K562 (cell line): ENCODE measurements at regions not wholly inside any gene's neighbourhood (a gene's known extent, or its start where the extent isn't known, plus 50 kb on each side); places are given as distances from the start of the nearest gene placed in this dataset.

Source experiments
- ATAC-seq: fragments of 200-7000 bp; cut with Tn5 transposase; 3 replicates; pipeline ENCODE4 v1.9.1; 2020; ENCODE audit warnings: moderate library complexity
- BruUV-seq: library from RNA; stranded (reverse); fragments of 400-500 nt; replicated peaks from 2 replicates; lab custom pipeline; 2021; lab: Mats Ljungman, UMichigan
- CTCF ChIA-PET: fragments of 300-600 bp; formaldehyde crosslinking; extraction: SDS; loops from one replicate; lab custom pipeline; 2021; ENCODE audit warnings: low intra/inter-chr PET ratio; lab: Yijun Ruan, JAX
- POLR2A ChIA-PET: fragments of 300-600, 350-650 bp; sonication (Branson Sonifier 250); formaldehyde crosslinking; extraction: SDS; loops from one replicate; lab custom pipeline; 2021; ENCODE audit warnings: antibody characterized with exemption, inconsistent platforms; lab: Yijun Ruan, JAX
- DNase-seq, 4 experiments: peaks; one replicate each; pipeline versions ENCODE4 v3.0.0 to v3.0.0-alpha.2; 2011 to 2018; ENCODE audit warnings: low spot score in 3 of 4, mixed read lengths in 3 of 4; ENCODE audit errors: extremely low read depth in 1 of 4
- FAIRE-seq: peaks from 2 replicates; lab custom pipeline; 2011; peaks lifted over from hg19 to GRCh38; lab: Jason Lieb, UNC
- H2AFZ ChIP-seq: 2 replicates; pipeline ENCODE4 v1.6.0; 2011; ENCODE audit warnings: low read depth, low read length, control low read depth, inconsistent platforms
- H3K27ac ChIP-seq: fragments of 200-600 bp; 3 replicates; pipeline ENCODE4 v1.8.0; 2011; ENCODE audit warnings: low read depth, mild to moderate bottlenecking, control low read depth, inconsistent platforms, low read length, moderate library complexity, mixed read lengths; ENCODE audit errors: extremely low read depth
- H3K27me3 ChIP-seq, 2 experiments: fragments of 300-600 bp in 1 of 2; 2 replicates in 1 of 2; 3 replicates in 1 of 2; pipeline versions ENCODE4 v1.6.0 to v1.8.0; 2011; ENCODE audit warnings: inconsistent platforms in 2 of 2, low read length in 2 of 2, mild to moderate bottlenecking in 1 of 2, mixed read lengths in 1 of 2, moderate library complexity in 1 of 2; ENCODE audit not compliant: control insufficient read depth in 2 of 2, insufficient read depth in 2 of 2
- H3K36me3 ChIP-seq: fragments of 300-600 bp; 3 replicates; pipeline ENCODE4 v1.8.0; 2011; ENCODE audit warnings: mild to moderate bottlenecking, low read length, inconsistent platforms; ENCODE audit not compliant: control insufficient read depth, insufficient read depth
- H3K4me1 ChIP-seq, 2 experiments: fragments of 200-600 bp in 1 of 2; replicated peaks in 1 of 2; 2 replicates in 1 of 2; 3 replicates in 1 of 2; pipeline versions ENCODE4 v1.5.1 to v1.8.0; 2011; ENCODE audit warnings: inconsistent platforms in 2 of 2, low read length in 2 of 2, mild to moderate bottlenecking in 1 of 2, mixed read lengths in 1 of 2, moderate library complexity in 1 of 2; ENCODE audit not compliant: control insufficient read depth in 2 of 2, insufficient read depth in 2 of 2
- H3K4me2 ChIP-seq: 2 replicates; pipeline ENCODE4 v1.6.1; 2011; ENCODE audit warnings: low read length, control low read depth, inconsistent platforms, mixed read lengths; ENCODE audit not compliant: insufficient read depth
- H3K4me3 ChIP-seq: fragments of 200-600 bp; sonication (generic), shearing (Covaris generic); 2 replicates; pipeline ENCODE4 v1.5.1; 2016; ENCODE audit warnings: control low read depth, inconsistent platforms
- H3K79me2 ChIP-seq: fragments of 200-600 bp; 3 replicates; pipeline ENCODE4 v1.8.0; 2011; ENCODE audit warnings: low read length, inconsistent platforms; ENCODE audit not compliant: control insufficient read depth, insufficient read depth
- H3K9ac ChIP-seq, 2 experiments: 2 replicates each; pipeline versions ENCODE4 v1.6.0 to v1.6.1; 2011; ENCODE audit warnings: low read depth in 2 of 2, low read length in 2 of 2, control low read depth in 1 of 2, inconsistent platforms in 1 of 2, mild to moderate bottlenecking in 1 of 2, mixed read lengths in 1 of 2; ENCODE audit not compliant: insufficient read depth in 1 of 2
- H3K9me1 ChIP-seq: one replicate; pipeline ENCODE4 v1.6.0; 2011; ENCODE audit warnings: inconsistent platforms, mild to moderate bottlenecking, low read length, moderate library complexity; ENCODE audit not compliant: control insufficient read depth, insufficient read depth
- H3K9me3 ChIP-seq: replicated peaks from 2 replicates; pipeline ENCODE4 v1.5.1; 2011; ENCODE audit warnings: low read depth, low read length, inconsistent platforms; ENCODE audit not compliant: control insufficient read depth, insufficient read depth
- H4K20me1 ChIP-seq: replicated peaks from 2 replicates; pipeline ENCODE4 v1.6.1; 2011; ENCODE audit warnings: low read length, inconsistent platforms, mixed read lengths; ENCODE audit not compliant: control insufficient read depth, insufficient read depth
- BHLHE40 ChIP-seq: IDR thresholded peaks from 2 replicates; pipeline ENCODE4 v1.6.1; 2011; ENCODE audit warnings: low read length, improper control_type of control experiment
- CSDE1 ChIP-seq, 2 experiments: fragments of 450-650 bp; IDR thresholded peaks; 2 replicates each; pipeline ENCODE4 v1.6.1; 2016; ENCODE audit warnings: mild to moderate bottlenecking in 1 of 2
- ELF1 ChIP-seq: fragments of 200-800 bp; sonication (Bioruptor generic); IDR thresholded peaks from 2 replicates; pipeline ENCODE4 v1.6.1; 2016; ENCODE audit warnings: missing genetic modification characterization, missing compliant biosample characterization
- EP300 ChIP-seq: IDR thresholded peaks from 2 replicates; pipeline ENCODE4 v1.6.1; 2012; ENCODE audit warnings: low read length, improper control_type of control experiment
- ETV6 ChIP-seq, 3 experiments: fragments of 150-350 bp in 1 of 3; sonication (generic) in 1 of 3; formaldehyde crosslinking in 1 of 3; IDR thresholded peaks; 2 replicates each; pipeline versions ENCODE4 v1.6.1 to v1.8.0; 2014 to 2022; ENCODE audit warnings: borderline replicate concordance in 2 of 3, low read depth in 2 of 3, antibody characterized with exemption in 1 of 3, low read length in 1 of 3, mild to moderate bottlenecking in 1 of 3, missing genetic modification reagents in 1 of 3
- HNRNPLL ChIP-seq: fragments of 200-400 bp; formaldehyde crosslinking; IDR thresholded peaks from 2 replicates; pipeline ENCODE4 v1.6.1; 2017; ENCODE audit warnings: low read length, low read depth, mild to moderate bottlenecking; ENCODE audit not compliant: poor library complexity, severe bottlenecking
- NCOR1 ChIP-seq: fragments of 450-650 bp; IDR thresholded peaks from 2 replicates; pipeline ENCODE4 v1.6.1; 2016; ENCODE audit warnings: mild to moderate bottlenecking, moderate library complexity
- XRCC3 ChIP-seq: fragments of 450-650 bp; IDR thresholded peaks from 2 replicates; pipeline ENCODE4 v1.6.1; 2017; ENCODE audit warnings: mild to moderate bottlenecking, moderate library complexity
- ZFX ChIP-seq: sonication (generic); formaldehyde crosslinking; IDR thresholded peaks from 2 replicates; pipeline ENCODE4 v1.8.0; 2022; ENCODE audit warnings: mild to moderate bottlenecking, missing genetic modification reagents, moderate library complexity
- ZNF316 ChIP-seq: fragments of 450-650 bp; IDR thresholded peaks from 2 replicates; pipeline ENCODE4 v1.6.1; 2016
- ZNF436 ChIP-seq: fragments of 250-450, 450-650 bp; sonication (Bioruptor Pico); formaldehyde crosslinking; IDR thresholded peaks from 2 replicates; pipeline ENCODE4 v1.7.0; 2020; ENCODE audit warnings: mild to moderate bottlenecking
- WGBS: fragments of 100-300 bp; shearing (Covaris generic); methylation state at CpG from one replicate; pipeline ENCODE4 v1.1.6; 2016; ENCODE audit warnings: low coverage, mixed read lengths; ENCODE audit not compliant: insufficient coverage; ENCODE audit errors: missing lambda C conversion rate; 5-methylcytosine and 5-hydroxymethylcytosine counted together
- in situ Hi-C: fragments of 300-500 bp; cut with MboI; formaldehyde crosslinking; loops from 4 replicates; pipeline ENCODE4 v1.15.0; 2018; ENCODE audit warnings: inconsistent platforms, mixed read lengths
- intact Hi-C: fragments of 100-400 bp; cut with micrococcal nuclease; formaldehyde crosslinking; loops from 2 replicates; pipeline ENCODE4 v1.14.2; 2022
- TF ChIP-seq, protein P1 (sequence below): fragments of 450-650 bp; conservative IDR thresholded peaks from 2 replicates; pipeline ENCODE4 v1.6.1; 2016; ENCODE audit warnings: missing genetic modification characterization, low read depth, mild to moderate bottlenecking, missing compliant biosample characterization, moderate library complexity
- TF ChIP-seq, protein P2 (sequence below): fragments of 450-650 bp; IDR thresholded peaks from 2 replicates; pipeline ENCODE4 v1.6.1; 2016; ENCODE audit warnings: low read depth, mild to moderate bottlenecking, moderate library complexity
- TF ChIP-seq, protein P3 (sequence below): fragments of 250-450 bp; sonication (Bioruptor Pico); IDR thresholded peaks from 2 replicates; pipeline ENCODE4 v1.4.0; 2020
- TF ChIP-seq, protein P4 (sequence below): fragments of 450-650 bp; formaldehyde crosslinking; IDR thresholded peaks from 2 replicates; pipeline ENCODE4 v1.4.0; 2020; ENCODE audit warnings: mild to moderate bottlenecking, moderate library complexity

DNA sequence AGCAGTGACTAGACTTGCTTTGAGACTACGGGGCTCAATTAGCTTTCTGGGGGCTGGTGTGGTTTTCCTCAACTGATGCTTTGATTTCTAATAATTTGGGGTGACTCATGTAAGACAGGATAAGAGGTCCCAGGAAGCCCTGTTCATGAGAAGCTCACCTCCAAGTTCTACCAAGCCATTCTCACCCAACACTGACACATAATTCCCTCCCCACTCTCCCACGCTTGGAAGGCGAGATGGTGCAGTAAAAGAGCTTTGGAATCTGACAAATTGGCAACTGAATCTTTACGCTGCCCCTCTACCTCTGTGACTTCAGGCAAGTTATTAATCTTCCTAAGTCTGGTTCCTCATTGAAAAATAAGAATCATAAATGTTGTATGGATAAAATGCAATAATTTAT is 299.1 kb upstream of the DUSP10 start:
- Histone ChIP-seq H3K27ac (no peak overlapping the region), H3K79me2 (no peaks in the 10 kb centered on the region), H4K20me1 (no peaks in the 10 kb centered on the region), H3K4me2 (no peak overlapping the region), H3K9ac (no peak overlapping the region), H3K4me1 (no peaks in the 10 kb centered on the region), H3K4me3 (no peak overlapping the region), H3K9me1 (no peaks in the 10 kb centered on the region), H3K9me3 (no peaks in the 10 kb centered on the region), H3K36me3 (no peaks in the 10 kb centered on the region), H3K27me3 (peaks cover 2 to 8% of the 10 kb centered on the region in 2 experiments; a peak in 2 of 5 replicates), H2AFZ (no peak overlapping the region)
- in situ Hi-C loops (no loop called here), intact Hi-C loops (no loop called here)
- FAIRE-seq, result no peak
- ChIA-PET CTCF (no interaction called here), POLR2A (no interaction called here)
- no peak for ATAC-seq
- WGBS, result 21% methylated on average over 4 of the region's 4 CpGs
- BruUV-seq, result no TSS peak
- DNase-seq, result no peak
- TF ChIP-seq ZFX (CRISPR knock-in tag) (no peak), BHLHE40 (no peak), ETV6 (IDR thresholded peaks at IDR 0.05; ENCODE audit: borderline replicate concordance in 1 of 2, low read depth in 2 of 2, low read length in 1 of 2) (no peak), ETV6 (CRISPR knock-in tag; IDR thresholded peaks at IDR 0.05; ENCODE audit: borderline replicate concordance) (no peak), EP300 (no peak), ZNF436 (CRISPR knock-in tag) (no peak), ZNF316 (no peak), HNRNPLL (no peak), XRCC3 (no peak), ELF1 (tag) (no peak), NCOR1 (no peak), CSDE1 (IDR thresholded peaks at IDR 0.05) (no peak)
- TF ChIP-seq, protein P1, sequence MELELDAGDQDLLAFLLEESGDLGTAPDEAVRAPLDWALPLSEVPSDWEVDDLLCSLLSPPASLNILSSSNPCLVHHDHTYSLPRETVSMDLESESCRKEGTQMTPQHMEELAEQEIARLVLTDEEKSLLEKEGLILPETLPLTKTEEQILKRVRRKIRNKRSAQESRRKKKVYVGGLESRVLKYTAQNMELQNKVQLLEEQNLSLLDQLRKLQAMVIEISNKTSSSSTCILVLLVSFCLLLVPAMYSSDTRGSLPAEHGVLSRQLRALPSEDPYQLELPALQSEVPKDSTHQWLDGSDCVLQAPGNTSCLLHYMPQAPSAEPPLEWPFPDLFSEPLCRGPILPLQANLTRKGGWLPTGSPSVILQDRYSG (tag), result no peak
- TF ChIP-seq, protein P2, sequence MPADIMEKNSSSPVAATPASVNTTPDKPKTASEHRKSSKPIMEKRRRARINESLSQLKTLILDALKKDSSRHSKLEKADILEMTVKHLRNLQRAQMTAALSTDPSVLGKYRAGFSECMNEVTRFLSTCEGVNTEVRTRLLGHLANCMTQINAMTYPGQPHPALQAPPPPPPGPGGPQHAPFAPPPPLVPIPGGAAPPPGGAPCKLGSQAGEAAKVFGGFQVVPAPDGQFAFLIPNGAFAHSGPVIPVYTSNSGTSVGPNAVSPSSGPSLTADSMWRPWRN, result no peak
- TF ChIP-seq, protein P3, sequence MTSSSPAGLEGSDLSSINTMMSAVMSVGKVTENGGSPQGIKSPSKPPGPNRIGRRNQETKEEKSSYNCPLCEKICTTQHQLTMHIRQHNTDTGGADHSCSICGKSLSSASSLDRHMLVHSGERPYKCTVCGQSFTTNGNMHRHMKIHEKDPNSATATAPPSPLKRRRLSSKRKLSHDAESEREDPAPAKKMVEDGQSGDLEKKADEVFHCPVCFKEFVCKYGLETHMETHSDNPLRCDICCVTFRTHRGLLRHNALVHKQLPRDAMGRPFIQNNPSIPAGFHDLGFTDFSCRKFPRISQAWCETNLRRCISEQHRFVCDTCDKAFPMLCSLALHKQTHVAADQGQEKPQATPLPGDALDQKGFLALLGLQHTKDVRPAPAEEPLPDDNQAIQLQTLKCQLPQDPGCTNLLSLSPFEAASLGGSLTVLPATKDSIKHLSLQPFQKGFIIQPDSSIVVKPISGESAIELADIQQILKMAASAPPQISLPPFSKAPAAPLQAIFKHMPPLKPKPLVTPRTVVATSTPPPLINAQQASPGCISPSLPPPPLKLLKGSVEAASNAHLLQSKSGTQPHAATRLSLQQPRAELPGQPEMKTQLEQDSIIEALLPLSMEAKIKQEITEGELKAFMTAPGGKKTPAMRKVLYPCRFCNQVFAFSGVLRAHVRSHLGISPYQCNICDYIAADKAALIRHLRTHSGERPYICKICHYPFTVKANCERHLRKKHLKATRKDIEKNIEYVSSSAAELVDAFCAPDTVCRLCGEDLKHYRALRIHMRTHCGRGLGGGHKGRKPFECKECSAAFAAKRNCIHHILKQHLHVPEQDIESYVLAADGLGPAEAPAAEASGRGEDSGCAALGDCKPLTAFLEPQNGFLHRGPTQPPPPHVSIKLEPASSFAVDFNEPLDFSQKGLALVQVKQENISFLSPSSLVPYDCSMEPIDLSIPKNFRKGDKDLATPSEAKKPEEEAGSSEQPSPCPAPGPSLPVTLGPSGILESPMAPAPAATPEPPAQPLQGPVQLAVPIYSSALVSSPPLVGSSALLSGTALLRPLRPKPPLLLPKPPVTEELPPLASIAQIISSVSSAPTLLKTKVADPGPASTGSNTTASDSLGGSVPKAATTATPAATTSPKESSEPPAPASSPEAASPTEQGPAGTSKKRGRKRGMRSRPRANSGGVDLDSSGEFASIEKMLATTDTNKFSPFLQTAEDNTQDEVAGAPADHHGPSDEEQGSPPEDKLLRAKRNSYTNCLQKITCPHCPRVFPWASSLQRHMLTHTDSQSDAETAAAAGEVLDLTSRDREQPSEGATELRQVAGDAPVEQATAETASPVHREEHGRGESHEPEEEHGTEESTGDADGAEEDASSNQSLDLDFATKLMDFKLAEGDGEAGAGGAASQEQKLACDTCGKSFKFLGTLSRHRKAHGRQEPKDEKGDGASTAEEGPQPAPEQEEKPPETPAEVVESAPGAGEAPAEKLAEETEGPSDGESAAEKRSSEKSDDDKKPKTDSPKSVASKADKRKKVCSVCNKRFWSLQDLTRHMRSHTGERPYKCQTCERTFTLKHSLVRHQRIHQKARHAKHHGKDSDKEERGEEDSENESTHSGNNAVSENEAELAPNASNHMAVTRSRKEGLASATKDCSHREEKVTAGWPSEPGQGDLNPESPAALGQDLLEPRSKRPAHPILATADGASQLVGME (CRISPR knock-in tag), result no peak
- TF ChIP-seq, protein P4, sequence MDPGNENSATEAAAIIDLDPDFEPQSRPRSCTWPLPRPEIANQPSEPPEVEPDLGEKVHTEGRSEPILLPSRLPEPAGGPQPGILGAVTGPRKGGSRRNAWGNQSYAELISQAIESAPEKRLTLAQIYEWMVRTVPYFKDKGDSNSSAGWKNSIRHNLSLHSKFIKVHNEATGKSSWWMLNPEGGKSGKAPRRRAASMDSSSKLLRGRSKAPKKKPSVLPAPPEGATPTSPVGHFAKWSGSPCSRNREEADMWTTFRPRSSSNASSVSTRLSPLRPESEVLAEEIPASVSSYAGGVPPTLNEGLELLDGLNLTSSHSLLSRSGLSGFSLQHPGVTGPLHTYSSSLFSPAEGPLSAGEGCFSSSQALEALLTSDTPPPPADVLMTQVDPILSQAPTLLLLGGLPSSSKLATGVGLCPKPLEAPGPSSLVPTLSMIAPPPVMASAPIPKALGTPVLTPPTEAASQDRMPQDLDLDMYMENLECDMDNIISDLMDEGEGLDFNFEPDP (CRISPR knock-in tag), result no peak
